HEK293T (cell line): ENCODE measurements at regions not wholly inside any gene's neighbourhood (a gene's known extent, or its start where the extent isn't known, plus 50 kb on each side); places are given as distances from the start of the nearest gene placed in this dataset.

Experiments used
- CTCF ChIA-PET: fragments of 350-600 bp; formaldehyde crosslinking; extraction: SDS; loops from one replicate; lab custom pipeline; 2021; ENCODE audit warnings: antibody characterized with exemption, inconsistent platforms; lab: Yijun Ruan, JAX
- POLR2A ChIA-PET: fragments of 350-600 bp; formaldehyde crosslinking; extraction: SDS; loops from one replicate; lab custom pipeline; 2020; ENCODE audit warnings: antibody characterized with exemption, inconsistent platforms; lab: Yijun Ruan, JAX
- DNase-seq: peaks from one replicate; pipeline ENCODE4 v3.0.0; 2012; ENCODE audit warnings: mixed read lengths; ENCODE audit errors: extremely low spot score
- ARNT ChIP-seq: fragments of 450-650 bp; IDR thresholded peaks from 2 replicates; pipeline ENCODE4 v1.6.1; 2017; ENCODE audit warnings: mild to moderate bottlenecking
- BHLHE40 ChIP-seq: fragments of 450-650 bp; IDR thresholded peaks from 2 replicates; pipeline ENCODE4 v1.6.1; 2016; ENCODE audit warnings: mild to moderate bottlenecking, moderate library complexity, borderline replicate concordance
- CTBP1 ChIP-seq: fragments of 450-650 bp; IDR thresholded peaks from 2 replicates; pipeline ENCODE4 v1.6.1; 2016; ENCODE audit warnings: borderline replicate concordance
- ELF4 ChIP-seq: fragments of 450-650 bp; IDR thresholded peaks from 2 replicates; pipeline ENCODE4 v1.6.1; 2017; ENCODE audit warnings: antibody characterized with exemption
- FOXA1 ChIP-seq: fragments of 450-650 bp; IDR thresholded peaks from 2 replicates; pipeline ENCODE4 v1.6.1; 2016; ENCODE audit warnings: mild to moderate bottlenecking
- FOXK2 ChIP-seq: fragments of 450-650 bp; IDR thresholded peaks from 2 replicates; pipeline ENCODE4 v1.6.1; 2016; ENCODE audit warnings: mild to moderate bottlenecking
- FOXM1 ChIP-seq: fragments of 450-650 bp; IDR thresholded peaks from 2 replicates; pipeline ENCODE4 v1.6.1; 2017; ENCODE audit warnings: mild to moderate bottlenecking, borderline replicate concordance
- HDGF ChIP-seq: fragments of 450-650 bp; IDR thresholded peaks from 2 replicates; pipeline ENCODE4 v1.6.1; 2017; ENCODE audit warnings: antibody characterized with exemption, borderline replicate concordance
- L3MBTL2 ChIP-seq: fragments of 450-650 bp; conservative IDR thresholded peaks from 2 replicates; pipeline ENCODE4 v1.6.1; 2016; ENCODE audit warnings: mild to moderate bottlenecking
- LEF1 ChIP-seq: fragments of 450-650 bp; IDR thresholded peaks from 2 replicates; pipeline ENCODE4 v1.6.1; 2017; ENCODE audit warnings: mild to moderate bottlenecking, borderline replicate concordance
- NFRKB ChIP-seq: fragments of 450-650 bp; IDR thresholded peaks from 2 replicates; pipeline ENCODE4 v1.6.1; 2016; ENCODE audit warnings: mild to moderate bottlenecking, moderate library complexity
- SP1 ChIP-seq: fragments of 450-650 bp; IDR thresholded peaks from 2 replicates; pipeline ENCODE4 v1.6.1; 2017
- SUZ12 ChIP-seq: fragments of 450-650 bp; IDR thresholded peaks from 2 replicates; pipeline ENCODE4 v1.6.1; 2016; ENCODE audit warnings: mild to moderate bottlenecking
- TARDBP ChIP-seq: fragments of 450-650 bp; IDR thresholded peaks from 2 replicates; pipeline ENCODE4 v1.6.1; 2016
- ZNF384 ChIP-seq: fragments of 450-650 bp; IDR thresholded peaks from 2 replicates; pipeline ENCODE4 v1.6.1; 2016
- TF ChIP-seq, protein P1 (sequence below): fragments of 450-650 bp; IDR thresholded peaks from 2 replicates; pipeline ENCODE4 v1.6.1; 2016

DNA sequence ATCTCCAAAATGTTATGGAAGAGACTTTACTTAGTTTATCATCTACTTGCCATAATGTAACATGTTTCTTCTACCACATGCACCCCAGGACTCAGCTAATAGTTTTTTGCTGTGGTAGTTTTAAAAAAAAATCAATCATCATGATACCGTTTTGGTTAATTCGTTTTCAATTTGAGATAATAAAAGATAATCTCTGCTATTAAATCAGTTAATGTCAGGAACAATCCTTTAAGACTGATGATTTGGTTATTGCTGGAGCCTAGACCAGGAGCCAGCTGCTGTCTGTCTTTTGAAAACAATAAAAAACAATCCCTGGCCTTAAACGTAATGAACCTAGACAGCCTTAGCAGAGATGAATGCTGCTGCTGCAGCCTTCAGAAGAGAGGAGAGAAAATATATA, 403.7 kb downstream of the OXSM start:
- no peak for TF ChIP-seq HDGF
- no peak for TF ChIP-seq NFRKB
- TF ChIP-seq SP1: no peak
- no peak for TF ChIP-seq FOXA1
- TF ChIP-seq TARDBP: no peak
- no peak for TF ChIP-seq CTBP1
- no peak for TF ChIP-seq SUZ12
- no peak for TF ChIP-seq ELF4
- no peak for TF ChIP-seq ZNF384
- TF ChIP-seq ARNT: no peak
- TF ChIP-seq, protein P1, sequence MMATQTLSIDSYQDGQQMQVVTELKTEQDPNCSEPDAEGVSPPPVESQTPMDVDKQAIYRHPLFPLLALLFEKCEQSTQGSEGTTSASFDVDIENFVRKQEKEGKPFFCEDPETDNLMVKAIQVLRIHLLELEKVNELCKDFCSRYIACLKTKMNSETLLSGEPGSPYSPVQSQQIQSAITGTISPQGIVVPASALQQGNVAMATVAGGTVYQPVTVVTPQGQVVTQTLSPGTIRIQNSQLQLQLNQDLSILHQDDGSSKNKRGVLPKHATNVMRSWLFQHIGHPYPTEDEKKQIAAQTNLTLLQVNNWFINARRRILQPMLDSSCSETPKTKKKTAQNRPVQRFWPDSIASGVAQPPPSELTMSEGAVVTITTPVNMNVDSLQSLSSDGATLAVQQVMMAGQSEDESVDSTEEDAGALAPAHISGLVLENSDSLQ: no peak
- no peak for TF ChIP-seq L3MBTL2
- TF ChIP-seq LEF1: no peak
- no peak for TF ChIP-seq FOXM1
- no peak for TF ChIP-seq BHLHE40
- DNase-seq: no peak
- POLR2A ChIA-PET: no interaction called here
- CTCF ChIA-PET: no interaction called here

DNA sequence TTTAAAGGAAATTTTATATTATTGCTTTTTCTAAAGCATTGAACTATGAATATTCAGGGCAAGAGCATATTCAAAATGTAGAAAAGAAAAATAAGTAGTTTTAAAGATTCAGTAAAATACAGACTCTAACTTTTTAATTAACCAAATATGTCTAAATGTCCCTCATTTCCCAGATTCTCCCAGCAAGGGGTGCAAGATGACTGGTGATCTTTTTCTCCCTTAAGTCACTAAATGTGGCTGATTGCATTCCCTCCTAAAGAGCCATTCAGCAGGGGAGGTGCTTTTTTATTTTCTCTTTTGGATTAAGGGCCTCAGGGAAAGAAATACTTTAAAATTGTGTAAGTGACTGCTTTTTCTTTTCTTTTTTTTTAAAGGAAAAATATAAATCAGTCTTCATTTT, 406.9 kb downstream of the OXSM start:
- ChIA-PET CTCF (no interaction called here), POLR2A (no interaction called here)
- no peak for TF ChIP-seq FOXM1
- TF ChIP-seq L3MBTL2: no peak
- no peak for TF ChIP-seq LEF1
- TF ChIP-seq CTBP1: no peak
- TF ChIP-seq NFRKB: no peak
- TF ChIP-seq FOXA1: no peak
- TF ChIP-seq, protein P1: no peak
- no peak for TF ChIP-seq SP1
- no peak for TF ChIP-seq HDGF
- TF ChIP-seq ZNF384: no peak
- TF ChIP-seq BHLHE40: no peak
- TF ChIP-seq ELF4: no peak
- TF ChIP-seq ARNT: no peak
- TF ChIP-seq TARDBP: no peak
- no peak for TF ChIP-seq SUZ12
- TF ChIP-seq FOXK2: no peak
- no peak for DNase-seq

DNA sequence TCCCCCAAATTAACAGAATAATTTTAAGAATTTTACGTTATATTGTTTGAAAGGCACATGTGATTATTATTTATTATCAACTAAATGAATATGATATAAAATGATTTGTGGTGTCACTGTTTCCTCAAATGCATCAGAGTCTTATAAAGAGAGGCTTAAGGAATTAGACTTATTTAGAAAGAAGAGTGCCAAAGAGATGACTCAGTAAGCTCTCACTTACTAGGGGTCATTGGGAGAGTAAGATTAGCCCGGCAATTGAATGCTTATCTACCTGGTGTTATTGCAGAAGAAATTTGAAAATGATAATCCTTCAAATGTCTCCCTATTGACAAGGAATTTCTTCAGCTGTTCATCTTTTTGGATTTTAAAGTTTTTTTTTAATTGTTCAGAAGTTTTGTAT, 408.7 kb downstream of the OXSM start:
- ChIA-PET POLR2A (no interaction called here), CTCF (no interaction called here)
- no peak for DNase-seq
- TF ChIP-seq, protein P1: no peak
- TF ChIP-seq FOXM1 (no peak), FOXA1 (no peak), NFRKB (no peak)

DNA sequence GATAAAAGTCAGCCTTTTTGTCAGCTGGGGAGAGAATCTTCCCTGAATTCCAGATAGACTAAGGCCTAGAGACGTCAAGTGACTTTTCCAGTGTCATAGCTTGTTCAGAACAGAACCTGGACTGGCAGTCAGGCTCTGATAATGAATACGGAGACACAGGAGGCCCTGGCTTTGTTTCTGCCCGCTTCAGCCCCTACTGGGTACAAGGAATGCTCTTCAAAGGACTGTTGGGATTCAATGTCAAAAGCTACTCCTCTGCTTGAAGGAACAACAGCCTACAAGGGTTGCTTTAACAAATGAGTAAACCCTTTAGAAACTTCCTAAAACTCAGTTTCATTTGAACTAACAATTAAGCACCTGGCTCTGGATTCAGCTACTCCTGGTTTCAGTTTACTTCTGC, 412.3 kb downstream of the OXSM start:
- CTCF ChIA-PET: no interaction called here
- no peak for DNase-seq
- no peak for TF ChIP-seq FOXA1
- no peak for TF ChIP-seq ARNT
- no peak for TF ChIP-seq TARDBP
- TF ChIP-seq ZNF384: no peak
- TF ChIP-seq, protein P1: no peak
- TF ChIP-seq NFRKB: no peak
- no peak for TF ChIP-seq LEF1
- TF ChIP-seq HDGF: no peak
- no peak for TF ChIP-seq FOXK2
- POLR2A ChIA-PET: no interaction called here

DNA sequence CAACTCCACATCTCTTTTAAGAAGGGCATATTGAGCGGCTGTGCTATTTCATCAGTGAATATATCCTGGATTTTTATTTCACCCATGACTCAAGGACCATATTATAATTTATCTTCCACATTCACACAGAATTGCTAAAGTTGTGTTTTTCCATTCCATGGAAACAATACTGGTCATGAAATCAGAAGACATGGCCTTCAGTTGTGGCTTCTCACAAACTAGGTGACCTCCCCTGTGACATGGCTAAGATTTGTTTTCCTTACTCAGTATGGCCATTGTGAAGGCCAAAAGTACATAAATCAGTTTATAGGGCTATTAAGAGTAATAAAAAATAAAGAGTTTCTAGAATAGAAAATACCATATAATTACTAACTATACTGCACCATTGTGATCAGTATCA, 415.6 kb downstream of the OXSM start:
- DNase-seq: no peak
- POLR2A ChIA-PET: no interaction called here
- CTCF ChIA-PET: no interaction called here
- TF ChIP-seq NFRKB (no peak), HDGF (no peak), SUZ12 (no peak), ZNF384 (no peak), ELF4 (no peak), TARDBP (no peak), CTBP1 (no peak), FOXM1 (no peak), BHLHE40 (no peak), SP1 (no peak), FOXK2 (no peak), FOXA1 (no peak), L3MBTL2 (no peak), ARNT (no peak), LEF1 (no peak)
- TF ChIP-seq, protein P1: no peak

DNA sequence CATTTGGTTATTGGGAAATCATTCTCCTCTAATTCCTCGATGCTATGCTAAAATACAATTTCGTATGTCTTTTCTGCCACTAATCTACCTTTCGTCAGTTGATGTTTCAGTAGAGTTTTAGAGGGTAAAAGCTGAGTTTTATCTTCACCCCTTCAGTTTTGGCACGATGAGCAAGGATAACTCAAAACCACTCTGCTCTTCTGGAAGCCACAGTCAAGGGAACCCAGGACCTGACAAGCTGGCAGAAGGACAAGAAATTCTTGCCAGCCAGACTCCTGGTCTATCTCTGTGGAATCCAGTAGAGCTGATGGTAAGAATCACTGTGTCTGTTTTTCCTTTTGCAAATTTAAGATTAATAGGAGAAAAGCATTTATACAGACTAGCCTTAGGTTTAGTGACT, 414.4 kb upstream of the LRRC3B start:
- TF ChIP-seq NFRKB: no peak
- no peak for TF ChIP-seq LEF1
- TF ChIP-seq BHLHE40: no peak
- TF ChIP-seq HDGF: no peak
- TF ChIP-seq FOXA1: no peak
- TF ChIP-seq FOXM1: no peak
- TF ChIP-seq ARNT: no peak
- no peak for TF ChIP-seq L3MBTL2
- no peak for TF ChIP-seq ZNF384
- POLR2A ChIA-PET: no interaction called here
- DNase-seq: no peak
- CTCF ChIA-PET: no interaction called here
